WTC11 (cell line): ENCODE measurements at regions not wholly inside any gene's neighbourhood (a gene's known extent, or its start where the extent isn't known, plus 50 kb on each side); places are given as distances from the start of the nearest gene placed in this dataset.

ENCODE experiments used
- ATF3 ChIP-seq: sonication (generic); formaldehyde crosslinking; conservative IDR thresholded peaks from 2 replicates; pipeline ENCODE4 v1.8.1; 2022; ENCODE audit warnings: mild to moderate bottlenecking, missing genetic modification reagents
- CBFB ChIP-seq: sonication (generic); formaldehyde crosslinking; IDR thresholded peaks from 2 replicates; pipeline ENCODE4 v1.8.1; 2022; ENCODE audit warnings: mild to moderate bottlenecking, low read depth, missing genetic modification reagents
- CTCF ChIP-seq: fragments of 200-600 bp; IDR thresholded peaks from 2 replicates; pipeline ENCODE4 v1.8.0; 2022; ENCODE audit warnings: antibody characterized with exemption
- ETV6 ChIP-seq: sonication (generic); formaldehyde crosslinking; IDR thresholded peaks from 2 replicates; pipeline ENCODE4 v1.8.1; 2022; ENCODE audit warnings: mild to moderate bottlenecking, missing genetic modification reagents
- NFE2L1 ChIP-seq: sonication (generic); formaldehyde crosslinking; IDR thresholded peaks from 2 replicates; pipeline ENCODE4 v1.8.1; 2023; ENCODE audit warnings: missing genetic modification reagents
- SP1 ChIP-seq: sonication (generic); formaldehyde crosslinking; conservative IDR thresholded peaks from 2 replicates; pipeline ENCODE4 v1.8.1; 2022; ENCODE audit warnings: missing genetic modification reagents
- ZNF121 ChIP-seq: sonication (generic); formaldehyde crosslinking; IDR thresholded peaks from 2 replicates; pipeline ENCODE4 v1.8.0; 2023; ENCODE audit warnings: missing genetic modification reagents
- ZNF232 ChIP-seq: sonication (generic); formaldehyde crosslinking; IDR thresholded peaks from 2 replicates; pipeline ENCODE4 v1.8.0; 2022; ENCODE audit warnings: mild to moderate bottlenecking, missing genetic modification reagents

GRCh38 chr4:98758182-98758581 lies 99.8 kb upstream of the TSPAN5 start:
- TF ChIP-seq ETV6 (CRISPR knock-in tag) (no peak), CTCF (no peak), CBFB (no peak), ATF3 (no peak), NFE2L1 (no peak), ZNF121 (CRISPR knock-in tag) (no peak), SP1 (no peak), ZNF232 (no peak)
